HCT116 (cell line): ENCODE measurements at regions not wholly inside any gene's neighbourhood (a gene's known extent, or its start where the extent isn't known, plus 50 kb on each side); places are given as distances from the start of the nearest gene placed in this dataset.

Experiments used
- CBX3 ChIP-seq: IDR thresholded peaks from 2 replicates; pipeline ENCODE4 v1.6.1; 2012; ENCODE audit warnings: low read depth
- CEBPB ChIP-seq: IDR thresholded peaks from 2 replicates; pipeline ENCODE4 v1.6.1; 2012; ENCODE audit warnings: low read depth
- CTCF ChIP-seq, 3 experiments: fragments of 200-600 bp in 1 of 3; sonication (generic) in 1 of 3; IDR thresholded peaks in 2 of 3; conservative IDR thresholded peaks in 1 of 3; 2 replicates each; pipeline ENCODE4 v1.5.1; 2012 to 2017; ENCODE audit warnings: low read depth in 2 of 3, low read length in 2 of 3, antibody characterized with exemption in 1 of 3, borderline replicate concordance in 1 of 3, control low read depth in 1 of 3, mild to moderate bottlenecking in 1 of 3, mixed read lengths in 1 of 3, mixed run types in 1 of 3, moderate library complexity in 1 of 3; ENCODE audit not compliant: insufficient read depth in 1 of 3
- EZH2 ChIP-seq: fragments of 200-600 bp; sonication (generic); IDR thresholded peaks from 2 replicates; pipeline ENCODE4 v1.6.1; 2017; ENCODE audit warnings: antibody characterized with exemption, mixed run types
- EZH2phosphoT487 ChIP-seq: fragments of 200-600 bp; IDR thresholded peaks from 2 replicates; pipeline ENCODE4 v1.6.1; 2018; ENCODE audit warnings: antibody characterized with exemption, borderline replicate concordance
- POLR2A ChIP-seq: IDR thresholded peaks from 2 replicates; pipeline ENCODE4 v1.7.0; 2011; ENCODE audit warnings: borderline replicate concordance; ENCODE audit not compliant: insufficient read depth, insufficient read length; ENCODE audit errors: extremely low read depth
- POLR2AphosphoS5 ChIP-seq: IDR thresholded peaks from 2 replicates; pipeline ENCODE4 v1.6.1; 2011; ENCODE audit warnings: mild to moderate bottlenecking, low read depth, low read length, moderate library complexity
- REST ChIP-seq: IDR thresholded peaks from 2 replicates; pipeline ENCODE4 v1.6.1; 2012; ENCODE audit warnings: low read depth
- YY1 ChIP-seq: IDR thresholded peaks from 2 replicates; pipeline ENCODE4 v1.6.1; 2011; ENCODE audit warnings: low read length, low read depth, moderate library complexity, mild to moderate bottlenecking; ENCODE audit not compliant: insufficient replicate concordance; ENCODE audit errors: extremely low read depth

- TF ChIP-seq CBX3 = no peak
- no peak for TF ChIP-seq REST
- TF ChIP-seq POLR2AphosphoS5 = no peak
- TF ChIP-seq CTCF (IDR thresholded peaks at IDR 0.05 in 2 of 3, conservative IDR thresholded peaks at IDR 0.05 in 1 of 3; ENCODE audit: borderline replicate concordance in 1 of 3, insufficient read depth in 1 of 3, low read depth in 2 of 3, low read length in 2 of 3) = no peak
- TF ChIP-seq CEBPB = no peak
- no peak for TF ChIP-seq EZH2
- no peak for TF ChIP-seq POLR2A
- TF ChIP-seq YY1 = no peak
- TF ChIP-seq EZH2phosphoT487 = no peak
Measured at GRCh38 chr3:124636863-124637296, 93.4 kb upstream of the UMPS start.
